ENCODE measurements at regions not wholly inside any gene's neighbourhood (a gene's known extent, or its start where the extent isn't known, plus 50 kb on each side); places are given as distances from the start of the nearest gene placed in this dataset.
A peak's percentile ranks its signal among the peaks of the same experiment; 100 is the strongest.
"Not testable (repeated sequence)": the region's sequence is repeated elsewhere in the genome, so short reads cannot be mapped to it uniquely, and the experiment has no call there.

DNA sequence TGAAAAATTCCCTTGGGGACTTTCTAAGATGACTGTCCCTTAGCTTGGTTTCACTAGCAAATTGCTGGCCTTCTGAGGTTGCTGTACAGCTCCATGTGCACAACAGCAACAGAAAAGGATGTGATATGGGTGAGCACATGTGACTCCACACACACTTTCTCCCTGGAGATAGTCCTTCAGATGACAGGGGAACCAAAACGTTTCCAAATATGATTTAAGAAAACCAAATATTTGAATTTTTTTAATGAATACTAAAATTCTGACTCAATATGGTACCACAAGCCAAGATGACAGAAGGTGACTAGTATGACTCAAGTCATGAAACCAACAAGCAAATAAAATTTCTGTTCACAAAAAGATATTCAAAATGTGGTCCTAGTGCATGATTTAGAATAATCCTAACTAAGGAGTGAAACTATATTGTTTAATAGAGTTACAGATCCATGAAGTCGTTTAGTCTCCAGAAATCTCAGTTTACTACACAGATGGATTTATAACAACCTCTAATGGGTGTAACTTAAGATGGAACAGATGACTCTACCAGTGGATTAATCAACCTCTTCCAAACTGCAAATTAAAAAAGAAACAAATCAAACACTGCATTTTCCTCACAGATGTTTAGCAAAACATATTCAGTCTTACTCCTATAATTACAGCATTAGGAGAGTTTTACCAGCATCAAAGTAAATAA, 144.8 kb upstream of the PIK3R1 start:
- DNase-seq: no peak
- WGBS, 5 donors: 34 to 48% (median 45%) methylated on average over 2 of the region's 2 CpGs
- peaks cover 0 to 8% (median 3%) of the 10 kb centered on the region in 4 donors for H3K4me1 ChIP-seq
- no peaks in the 10 kb centered on the region for H3K27me3 ChIP-seq
- no peak overlapping the region for H3K27ac ChIP-seq
- no peak overlapping the region for H3K4me3 ChIP-seq
- peaks cover 0 to 5% (median 0%) of the 10 kb centered on the region in 4 donors for H3K9me3 ChIP-seq
- TF ChIP-seq, protein P1, sequence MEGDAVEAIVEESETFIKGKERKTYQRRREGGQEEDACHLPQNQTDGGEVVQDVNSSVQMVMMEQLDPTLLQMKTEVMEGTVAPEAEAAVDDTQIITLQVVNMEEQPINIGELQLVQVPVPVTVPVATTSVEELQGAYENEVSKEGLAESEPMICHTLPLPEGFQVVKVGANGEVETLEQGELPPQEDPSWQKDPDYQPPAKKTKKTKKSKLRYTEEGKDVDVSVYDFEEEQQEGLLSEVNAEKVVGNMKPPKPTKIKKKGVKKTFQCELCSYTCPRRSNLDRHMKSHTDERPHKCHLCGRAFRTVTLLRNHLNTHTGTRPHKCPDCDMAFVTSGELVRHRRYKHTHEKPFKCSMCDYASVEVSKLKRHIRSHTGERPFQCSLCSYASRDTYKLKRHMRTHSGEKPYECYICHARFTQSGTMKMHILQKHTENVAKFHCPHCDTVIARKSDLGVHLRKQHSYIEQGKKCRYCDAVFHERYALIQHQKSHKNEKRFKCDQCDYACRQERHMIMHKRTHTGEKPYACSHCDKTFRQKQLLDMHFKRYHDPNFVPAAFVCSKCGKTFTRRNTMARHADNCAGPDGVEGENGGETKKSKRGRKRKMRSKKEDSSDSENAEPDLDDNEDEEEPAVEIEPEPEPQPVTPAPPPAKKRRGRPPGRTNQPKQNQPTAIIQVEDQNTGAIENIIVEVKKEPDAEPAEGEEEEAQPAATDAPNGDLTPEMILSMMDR (IDR thresholded peaks at IDR 0.05): no peak
- no peak for TF ChIP-seq EP300 (IDR thresholded peaks at IDR 0.05)
- TF ChIP-seq POLR2AphosphoS5 (IDR thresholded peaks at IDR 0.05): no peak
- TF ChIP-seq POLR2A (IDR thresholded peaks at IDR 0.05): no peak
- intact Hi-C loops (cut with DNase I; ENCODE audit: low total_unique reads): no loop called here
- no peaks in the 10 kb centered on the region for H3K36me3 ChIP-seq

DNA sequence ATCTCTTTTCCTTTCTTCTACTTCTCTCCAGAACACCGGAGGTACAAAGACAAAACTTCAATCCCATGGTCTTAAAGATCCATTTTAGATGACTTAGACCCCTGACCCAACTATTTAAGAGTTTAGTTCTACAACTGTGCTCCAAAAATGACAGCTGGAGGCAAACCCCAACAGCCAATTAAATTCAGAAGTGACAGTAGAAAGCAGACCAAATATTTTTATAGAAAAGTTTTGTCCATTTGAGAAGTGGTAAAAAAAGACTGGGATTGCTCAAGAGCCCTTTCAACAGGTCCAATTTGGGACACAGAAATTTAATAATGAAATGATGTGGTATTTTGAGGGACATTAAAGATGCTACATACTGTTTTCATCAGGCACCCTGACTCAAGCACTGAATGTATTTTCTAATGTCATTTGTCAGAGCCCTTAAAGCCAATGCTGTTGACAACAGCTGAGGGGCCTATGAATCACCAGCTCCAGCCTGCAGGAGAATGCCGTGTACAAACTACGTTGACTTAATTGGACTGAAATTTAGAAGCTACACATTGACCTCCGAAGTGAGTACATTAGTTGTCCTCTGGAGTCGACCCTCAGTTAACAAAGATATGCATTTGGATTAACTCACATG, 147.5 kb upstream of the PIK3R1 start:
- intact Hi-C loops (cut with DNase I; ENCODE audit: low total_unique reads): no loop called here

DNA sequence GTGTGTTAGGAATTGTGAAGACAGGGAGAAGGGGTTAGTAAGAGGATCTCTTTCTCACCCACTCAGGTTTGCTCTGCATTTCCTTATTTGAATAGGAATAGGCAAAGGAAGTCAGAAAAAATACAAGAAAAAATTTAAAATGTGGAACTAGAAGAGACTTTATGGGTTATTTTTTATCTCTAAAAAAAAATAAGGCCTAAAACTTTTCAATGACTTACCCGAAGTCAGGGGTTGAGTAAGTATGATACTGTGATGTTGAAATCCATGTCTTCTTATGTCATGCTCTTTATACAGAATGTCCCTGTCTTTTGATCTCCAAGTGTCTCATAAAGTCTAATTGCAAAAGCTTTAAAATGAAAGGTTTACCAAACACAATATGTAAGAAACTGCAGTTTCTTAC, 148.3 kb upstream of the PIK3R1 start:
- no peak for TF ChIP-seq POLR2AphosphoS5 (IDR thresholded peaks at IDR 0.05)
- TF ChIP-seq, protein P1 (IDR thresholded peaks at IDR 0.05): no peak
- no peak for TF ChIP-seq EP300 (IDR thresholded peaks at IDR 0.05)
- TF ChIP-seq POLR2A (IDR thresholded peaks at IDR 0.05): no peak
- WGBS, 5 donors: 45 to 88% (median 73%) methylated on average over 1 of the region's 1 CpG
- no peak for DNase-seq
- intact Hi-C loops (cut with DNase I; ENCODE audit: low total_unique reads): no loop called here
- Histone ChIP-seq H3K27me3 (no peaks in the 10 kb centered on the region), H3K4me1 (no peaks in the 10 kb centered on the region), H3K27ac (peak overlapping the region in 1 of 5 donors; percentile 39), H3K9me3 (peaks cover 0 to 7% (median 2%) of the 10 kb centered on the region in 4 donors), H3K4me3 (no peak overlapping the region), H3K36me3 (no peaks in the 10 kb centered on the region)

More for the DNA sequence above, 147.5 kb upstream of the PIK3R1 start:
- Histone ChIP-seq H3K4me3 (no peak overlapping the region), H3K9me3 (peaks cover 0 to 7% (median 2%) of the 10 kb centered on the region in 4 donors), H3K36me3 (no peaks in the 10 kb centered on the region), H3K27ac (peak overlapping the region in 1 of 5 donors; percentile 39), H3K4me1 (no peaks in the 10 kb centered on the region), H3K27me3 (no peaks in the 10 kb centered on the region)
- 78 to 88% (median 86%) methylated on average over 5 of the region's 5 CpGs for WGBS, 5 donors
- DNase-seq: no peak
- TF ChIP-seq POLR2AphosphoS5 (IDR thresholded peaks at IDR 0.05) (no peak), EP300 (IDR thresholded peaks at IDR 0.05) (no peak), POLR2A (IDR thresholded peaks at IDR 0.05) (no peak)
- TF ChIP-seq, protein P1 (IDR thresholded peaks at IDR 0.05): no peak

DNA sequence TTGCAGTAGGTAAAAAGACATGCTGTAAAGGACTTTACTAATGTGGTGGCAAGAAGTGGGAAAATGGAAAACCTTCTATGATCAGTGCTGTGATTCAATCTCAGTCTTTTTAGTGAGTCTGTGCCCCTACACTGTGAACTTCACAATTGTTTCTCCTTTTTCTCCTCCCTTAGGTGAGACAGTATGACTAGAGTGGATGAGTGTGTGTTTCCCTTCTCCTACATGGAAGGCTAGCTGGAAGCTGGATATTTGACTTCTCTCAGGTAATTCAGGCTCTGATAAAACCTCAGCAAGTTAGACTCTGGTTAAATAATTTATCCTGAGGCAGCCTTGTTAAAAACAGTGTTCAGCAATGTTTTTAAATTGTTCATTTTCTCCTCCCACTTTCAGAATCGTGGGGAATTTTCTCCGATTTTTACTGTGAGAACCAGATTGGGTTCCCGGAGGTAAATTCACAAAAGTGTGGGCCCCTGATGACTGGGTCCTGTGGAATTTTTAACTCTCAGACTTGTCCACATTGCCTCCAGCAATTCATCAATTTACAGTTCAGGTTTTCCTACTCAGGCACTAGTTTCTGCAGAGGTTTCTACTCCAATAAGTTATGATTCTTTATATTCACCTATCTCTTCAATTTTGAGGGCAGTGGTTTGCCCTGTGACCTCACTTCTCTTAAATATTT, 149.1 kb upstream of the PIK3R1 start:
- Histone ChIP-seq H3K4me1 (no peaks in the 10 kb centered on the region), H3K36me3 (no peaks in the 10 kb centered on the region), H3K27ac (no peak overlapping the region), H3K27me3 (no peaks in the 10 kb centered on the region), H3K9me3 (peaks cover 0 to 10% (median 4%) of the 10 kb centered on the region in 4 donors), H3K4me3 (no peak overlapping the region)
- WGBS, 5 donors: 92 to 95% (median 93%) methylated on average over 3 of the region's 3 CpGs
- intact Hi-C loops (cut with DNase I; ENCODE audit: low total_unique reads): no loop called here
- TF ChIP-seq POLR2A (IDR thresholded peaks at IDR 0.05) (no peak), POLR2AphosphoS5 (IDR thresholded peaks at IDR 0.05) (no peak), EP300 (IDR thresholded peaks at IDR 0.05) (no peak)
- TF ChIP-seq, protein P1 (IDR thresholded peaks at IDR 0.05): no peak
- no peak for DNase-seq

DNA sequence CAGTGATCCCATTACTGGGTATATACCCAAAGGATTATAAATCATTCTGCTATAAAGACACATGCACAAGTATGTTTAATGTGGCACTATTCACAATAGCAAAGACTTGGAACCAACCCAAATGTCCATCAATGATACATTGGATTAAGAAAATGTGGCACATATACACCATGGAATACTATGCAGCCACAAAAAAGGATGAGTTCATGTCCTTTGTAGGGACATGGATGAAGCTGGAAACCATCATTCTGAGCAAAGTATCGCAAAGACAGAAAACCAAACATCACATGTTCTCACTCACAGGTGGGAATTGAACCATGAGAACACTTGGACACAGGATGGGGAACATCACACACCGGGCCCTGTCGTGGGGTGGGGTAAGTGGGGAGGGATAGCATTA, 150.2 kb upstream of the PIK3R1 start:
- DNase-seq; H3K27ac ChIP-seq; H3K36me3 ChIP-seq; H3K27me3 ChIP-seq; H3K4me3 ChIP-seq; intact Hi-C loops (cut with DNase I; ENCODE audit: low total_unique reads); H3K4me1 ChIP-seq: not testable (repeated sequence)
- peaks cover 0 to 12% (median 4%) of the 10 kb centered on the region in 4 donors for H3K9me3 ChIP-seq
- WGBS, 5 donors: 93 to 99% (median 95%) methylated on average over 3 of the region's 3 CpGs

Measured in stomach (tissue), 8 donors.